NT2/D1 (cell line): ENCODE measurements at regions not wholly inside any gene's neighbourhood (a gene's known extent, or its start where the extent isn't known, plus 50 kb on each side); places are given as distances from the start of the nearest gene placed in this dataset.

Experiments used
- SUZ12 ChIP-seq: IDR thresholded peaks from 2 replicates; pipeline ENCODE4 v1.6.1; 2011; ENCODE audit not compliant: insufficient read length, insufficient read depth; ENCODE audit errors: extremely low read depth
- YY1 ChIP-seq: IDR thresholded peaks from 2 replicates; pipeline ENCODE4 v1.6.1; 2011; ENCODE audit not compliant: insufficient read length, insufficient read depth
- ZNF274 ChIP-seq: IDR thresholded peaks from 2 replicates; pipeline ENCODE4 v1.6.1; 2011; ENCODE audit warnings: mild to moderate bottlenecking, low read depth, low read length

GRCh38 chr14:38127356-38127755, 80.3 kb upstream of the SSTR1 start:
- TF ChIP-seq ZNF274 = no peak
- TF ChIP-seq YY1 = no peak
- no peak for TF ChIP-seq SUZ12
